AG10803 (cell line): ENCODE measurements at regions not wholly inside any gene's neighbourhood (a gene's known extent, or its start where the extent isn't known, plus 50 kb on each side); places are given as distances from the start of the nearest gene placed in this dataset.

Experiments used
- DNase-seq: peaks from one replicate; pipeline ENCODE4 v3.0.0; 2010; ENCODE audit warnings: low read depth
- H3K4me3 ChIP-seq: 2 replicates; pipeline ENCODE4 v1.5.1; 2011; ENCODE audit warnings: mild to moderate bottlenecking, low read length, control low read depth
- TF ChIP-seq, protein P1 (sequence below): conservative IDR thresholded peaks from 2 replicates; pipeline ENCODE4 v1.5.1; 2011; ENCODE audit warnings: mild to moderate bottlenecking, low read length, control low read depth, inconsistent platforms

DNA sequence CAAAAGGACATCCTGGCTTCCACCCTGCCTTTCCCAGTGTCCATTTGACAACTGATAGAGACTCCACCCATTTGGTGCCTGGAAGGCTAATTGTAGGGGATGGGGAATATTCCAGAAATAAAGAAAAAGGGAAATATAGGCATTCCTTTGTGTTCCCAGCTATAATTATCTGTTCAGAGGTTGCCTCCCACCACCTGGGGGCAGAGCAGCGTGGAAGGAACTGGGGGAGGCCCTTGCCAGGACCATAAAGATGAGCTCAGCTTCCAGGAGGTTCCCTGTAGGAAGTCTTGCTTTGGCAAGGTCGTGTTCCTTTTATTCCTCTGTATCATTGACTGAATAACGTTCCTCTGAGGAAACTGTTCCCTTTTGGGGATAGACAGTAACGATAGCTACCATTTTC lies 214.7 kb downstream of the TFAP2C start:
- no peak for DNase-seq
- H3K4me3 ChIP-seq, result no peak overlapping the region
- TF ChIP-seq, protein P1, sequence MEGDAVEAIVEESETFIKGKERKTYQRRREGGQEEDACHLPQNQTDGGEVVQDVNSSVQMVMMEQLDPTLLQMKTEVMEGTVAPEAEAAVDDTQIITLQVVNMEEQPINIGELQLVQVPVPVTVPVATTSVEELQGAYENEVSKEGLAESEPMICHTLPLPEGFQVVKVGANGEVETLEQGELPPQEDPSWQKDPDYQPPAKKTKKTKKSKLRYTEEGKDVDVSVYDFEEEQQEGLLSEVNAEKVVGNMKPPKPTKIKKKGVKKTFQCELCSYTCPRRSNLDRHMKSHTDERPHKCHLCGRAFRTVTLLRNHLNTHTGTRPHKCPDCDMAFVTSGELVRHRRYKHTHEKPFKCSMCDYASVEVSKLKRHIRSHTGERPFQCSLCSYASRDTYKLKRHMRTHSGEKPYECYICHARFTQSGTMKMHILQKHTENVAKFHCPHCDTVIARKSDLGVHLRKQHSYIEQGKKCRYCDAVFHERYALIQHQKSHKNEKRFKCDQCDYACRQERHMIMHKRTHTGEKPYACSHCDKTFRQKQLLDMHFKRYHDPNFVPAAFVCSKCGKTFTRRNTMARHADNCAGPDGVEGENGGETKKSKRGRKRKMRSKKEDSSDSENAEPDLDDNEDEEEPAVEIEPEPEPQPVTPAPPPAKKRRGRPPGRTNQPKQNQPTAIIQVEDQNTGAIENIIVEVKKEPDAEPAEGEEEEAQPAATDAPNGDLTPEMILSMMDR, result no peak

DNA sequence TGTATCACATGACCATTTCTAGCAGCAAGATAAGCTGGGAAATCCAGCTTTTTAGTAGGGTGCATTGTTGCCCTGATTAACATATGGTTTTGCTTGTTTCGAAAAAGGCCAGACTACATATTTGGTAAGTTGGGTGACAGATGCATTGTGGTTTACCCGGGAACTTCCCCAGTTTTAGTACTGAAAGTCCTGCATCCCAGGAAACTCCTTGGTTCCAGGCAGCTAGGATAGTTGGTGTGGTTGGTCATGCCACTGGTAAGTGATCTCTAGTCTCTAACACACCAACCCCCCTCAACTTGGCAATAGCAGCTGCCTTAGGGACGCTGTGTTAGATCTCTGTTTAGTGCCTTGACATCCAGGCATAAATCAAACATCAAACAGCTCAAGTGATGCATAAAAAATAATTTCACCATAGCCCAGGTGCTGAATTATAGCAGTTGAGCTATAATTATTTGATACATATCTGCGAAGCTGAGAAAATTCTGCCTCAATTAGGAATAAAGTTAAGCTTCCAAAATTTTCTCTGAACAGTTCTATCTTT lies 216.5 kb downstream of the TFAP2C start:
- no peak for DNase-seq
- H3K4me3 ChIP-seq, result no peak overlapping the region
- TF ChIP-seq, protein P1, result no peak

DNA sequence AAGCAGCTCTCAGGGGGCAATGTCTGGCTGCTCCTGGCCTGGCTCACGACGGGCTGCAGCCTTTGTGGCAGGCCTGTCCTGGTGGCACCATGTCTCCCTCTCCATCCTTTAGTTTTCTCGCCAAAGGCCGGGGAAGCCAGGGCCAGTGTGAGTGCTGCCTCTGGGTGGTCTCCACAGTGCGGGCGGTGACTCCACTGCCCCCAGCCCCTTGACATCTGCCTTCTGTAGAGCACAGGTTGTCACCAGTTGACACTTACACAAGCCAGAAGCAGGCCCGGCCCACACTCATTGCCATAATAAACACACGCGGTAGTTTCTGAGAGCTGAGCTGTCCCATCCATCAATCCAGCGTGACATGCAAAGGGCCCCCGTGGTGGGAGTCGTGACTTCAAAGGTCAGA lies 219.5 kb downstream of the TFAP2C start:
- H3K4me3 ChIP-seq, result no peak overlapping the region
- TF ChIP-seq, protein P1, result no peak
- DNase-seq, result no peak

DNA sequence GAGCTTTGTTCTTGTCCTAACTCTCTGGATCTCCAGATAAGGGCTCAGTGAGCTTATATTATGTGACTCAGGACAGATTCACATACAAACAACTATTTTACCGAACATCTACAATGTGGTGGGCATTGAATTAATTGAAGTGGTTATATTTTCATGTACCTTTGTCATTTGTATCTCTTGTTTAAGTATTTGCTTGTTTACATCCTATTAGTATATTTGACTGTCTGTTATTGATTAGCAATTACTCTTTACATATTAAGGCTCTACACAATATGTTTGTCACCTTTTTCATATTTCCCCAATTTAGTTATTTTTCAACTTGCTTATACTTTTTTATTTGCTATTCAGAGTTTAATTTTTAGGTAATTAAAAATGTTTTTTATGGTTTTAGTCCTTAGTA lies 222.4 kb downstream of the TFAP2C start:
- TF ChIP-seq, protein P1, result no peak
- H3K4me3 ChIP-seq, result no peak overlapping the region
- no peak for DNase-seq

DNA sequence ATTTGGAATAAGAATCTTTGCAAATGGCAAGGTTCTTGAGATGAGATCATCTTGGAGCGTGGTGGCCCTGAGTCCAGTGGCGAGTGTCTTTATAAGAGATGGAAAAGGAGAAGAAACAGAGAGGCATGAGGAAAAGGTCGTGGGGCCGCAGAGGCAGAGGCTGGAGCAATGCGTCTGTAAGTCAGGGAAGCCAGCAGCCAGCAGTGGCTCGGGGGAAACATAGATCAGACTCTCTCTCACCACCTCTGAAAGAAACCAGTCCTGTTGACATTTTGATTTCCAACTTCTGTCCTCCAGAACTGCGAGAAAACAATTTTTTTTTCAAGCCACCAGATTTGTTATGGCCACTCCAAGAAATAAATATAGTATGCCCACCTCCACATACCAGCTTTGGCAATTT lies 226.6 kb downstream of the TFAP2C start:
- H3K4me3 ChIP-seq, result no peak overlapping the region

DNA sequence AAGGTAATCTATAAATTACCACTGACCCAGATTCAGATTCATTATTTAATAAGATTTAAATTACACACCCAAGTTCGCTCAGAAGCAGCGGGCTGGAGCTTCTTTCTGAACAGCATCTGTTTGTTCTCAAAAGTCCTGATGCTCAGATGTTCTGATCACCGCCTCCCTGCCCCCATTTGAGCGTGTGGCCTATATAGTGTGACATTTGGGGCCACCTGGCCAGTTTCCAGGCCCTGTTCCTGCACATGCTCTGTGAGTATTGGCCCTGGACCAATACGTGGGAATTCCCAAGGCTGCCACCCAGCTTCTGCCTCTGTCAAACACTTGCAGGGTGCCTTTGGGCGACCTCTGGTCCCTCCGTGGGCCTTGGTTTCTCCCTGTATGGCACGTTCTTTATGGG lies 228.8 kb downstream of the TFAP2C start:
- H3K4me3 ChIP-seq, result no peak overlapping the region
- TF ChIP-seq, protein P1, result no peak
- no peak for DNase-seq

More for the DNA sequence above, 226.6 kb downstream of the TFAP2C start:
- TF ChIP-seq, protein P1, result no peak
- no peak for DNase-seq

DNA sequence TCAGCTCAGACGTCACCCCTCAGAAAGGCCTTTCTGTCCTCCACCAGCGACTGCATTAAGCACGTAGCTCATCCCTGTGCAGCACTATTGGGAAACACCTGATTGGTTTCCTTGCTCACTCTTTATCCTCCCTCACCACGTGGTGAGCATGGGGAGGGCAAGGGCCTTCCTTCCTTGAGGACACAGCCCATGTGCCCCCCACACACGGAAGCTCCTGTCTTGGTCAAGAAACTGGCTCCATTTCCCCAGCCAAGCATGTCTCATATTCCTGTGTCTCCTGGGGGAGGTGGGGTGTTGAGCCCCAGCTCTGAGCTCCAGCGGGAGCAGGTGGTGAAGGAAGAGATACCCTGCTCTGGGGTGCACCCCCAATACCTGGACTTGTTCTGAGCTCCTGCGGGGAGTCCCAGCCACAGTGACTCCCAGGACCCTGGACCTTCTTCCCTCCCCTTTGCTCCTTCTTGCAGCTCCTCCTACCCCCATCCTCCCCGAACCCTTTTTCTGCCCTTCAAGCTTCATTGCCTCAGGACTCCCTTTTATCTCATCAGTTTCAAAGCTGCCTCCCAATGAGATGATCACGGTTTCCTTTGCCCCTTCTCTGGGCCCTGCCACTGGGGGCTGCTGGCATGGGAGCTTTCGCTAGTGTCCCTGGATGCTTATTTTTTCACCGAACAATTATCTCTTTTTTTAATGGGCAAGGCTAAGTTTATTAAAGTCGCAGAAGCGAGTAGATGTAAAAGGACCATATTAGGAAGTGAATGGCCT lies 230.1 kb downstream of the TFAP2C start:
- TF ChIP-seq, protein P1, result no peak

More for the DNA sequence above, 230.1 kb downstream of the TFAP2C start:
- no peak overlapping the region for H3K4me3 ChIP-seq
- no peak for DNase-seq
